Tibial artery (tissue), 4 donors: ENCODE measurements at regions not wholly inside any gene's neighbourhood (a gene's known extent, or its start where the extent isn't known, plus 50 kb on each side); places are given as distances from the start of the nearest gene placed in this dataset.

Experiments
- DNase-seq, 2 donors: peaks; one replicate each; pipeline ENCODE4 v3.0.0-alpha.2; 2019
- H3K27ac ChIP-seq, 2 donors: fragments of 200-600 bp; sonication (generic) in 1 of 2; 1 replicate in 1 of 2; 2 replicates in 1 of 2; pipeline ENCODE4 v1.5.1; 2018 to 2019; ENCODE audit warnings: mild to moderate bottlenecking in 1 of 2
- H3K27me3 ChIP-seq, 2 donors: fragments of 200-600 bp; sonication (generic) in 1 of 2; one replicate each; pipeline versions ENCODE4 v1.5.1 to v1.6.0; 2016 to 2019
- H3K36me3 ChIP-seq, 3 donors: fragments of 200-600 bp; sonication (generic) in 2 of 3; one replicate each; pipeline ENCODE4 v1.5.1; 2016 to 2019; ENCODE audit warnings: mild to moderate bottlenecking in 2 of 3
- H3K4me1 ChIP-seq, 4 donors: fragments of 200-600 bp; sonication (generic) in 2 of 4; 1 replicate in 3 of 4; 2 replicates in 1 of 4; pipeline ENCODE4 v1.5.1; 2016 to 2019
- H3K4me3 ChIP-seq, 2 donors: fragments of 200-600 bp; sonication (generic) in 1 of 2; 1 replicate in 1 of 2; 2 replicates in 1 of 2; pipeline ENCODE4 v1.5.1; 2018 to 2019; ENCODE audit warnings: mild to moderate bottlenecking in 2 of 2
- H3K9me3 ChIP-seq, 3 donors: fragments of 200-600 bp; sonication (generic) in 1 of 3; one replicate each; pipeline ENCODE4 v1.5.1; 2016 to 2019
- CTCF ChIP-seq, 2 experiments: fragments of 200-600 bp in 1 of 2; fragments of 450-650 bp in 1 of 2; IDR thresholded peaks; one replicate each; pipeline ENCODE4 v1.5.1; 2017 to 2019; ENCODE audit warnings: antibody characterized with exemption in 2 of 2, mild to moderate bottlenecking in 1 of 2, moderate library complexity in 1 of 2
- intact Hi-C: fragments of 100-400 bp; cut with DNase I; formaldehyde crosslinking; loops from one replicate; pipeline ENCODE4 v1.15.0; 2023; ENCODE audit warnings: low total_unique reads

- no peak for DNase-seq
- Histone ChIP-seq H3K4me1 (no peaks in the 10 kb centered on the region), H3K9me3 (no peaks in the 10 kb centered on the region), H3K4me3 (no peak overlapping the region), H3K27me3 (no peaks in the 10 kb centered on the region), H3K27ac (no peak overlapping the region), H3K36me3 (no peaks in the 10 kb centered on the region)
- intact Hi-C loops: no loop called here
- TF ChIP-seq CTCF (IDR thresholded peaks at IDR 0.05): no peak
Measured at GRCh38 chr4:59086410-59086809, 1976.2 kb upstream of the IGFBP7 start.

GRCh38 chr4:59091146-59092142, 1981.3 kb upstream of the IGFBP7 start:
- H3K27ac ChIP-seq: no peak overlapping the region
- intact Hi-C loops: no loop called here
- H3K36me3 ChIP-seq: no peaks in the 10 kb centered on the region
- H3K4me1 ChIP-seq: no peaks in the 10 kb centered on the region
- H3K27me3 ChIP-seq: no peaks in the 10 kb centered on the region
- peak in 1 of 2 donors; percentile 51 for DNase-seq
- H3K4me3 ChIP-seq: no peak overlapping the region
- TF ChIP-seq CTCF (IDR thresholded peaks at IDR 0.05): no peak
- no peaks in the 10 kb centered on the region for H3K9me3 ChIP-seq

GRCh38 chr4:59094505-59094904, 1984.3 kb upstream of the IGFBP7 start:
- no peaks in the 10 kb centered on the region for H3K4me1 ChIP-seq
- no peak for TF ChIP-seq CTCF (IDR thresholded peaks at IDR 0.05)
- no peak for DNase-seq
- intact Hi-C loops: no loop called here
- H3K9me3 ChIP-seq: no peaks in the 10 kb centered on the region
- H3K27ac ChIP-seq: no peak overlapping the region
- H3K27me3 ChIP-seq: no peaks in the 10 kb centered on the region
- no peaks in the 10 kb centered on the region for H3K36me3 ChIP-seq
- H3K4me3 ChIP-seq: no peak overlapping the region

- Histone ChIP-seq H3K4me3 (no peak overlapping the region), H3K27me3 (no peaks in the 10 kb centered on the region), H3K9me3 (no peaks in the 10 kb centered on the region), H3K27ac (no peak overlapping the region), H3K4me1 (no peaks in the 10 kb centered on the region), H3K36me3 (no peaks in the 10 kb centered on the region)
- intact Hi-C loops: no loop called here
- no peak for DNase-seq
- no peak for TF ChIP-seq CTCF (IDR thresholded peaks at IDR 0.05)
Measured at GRCh38 chr4:59102311-59102710, 1992.1 kb upstream of the IGFBP7 start.

GRCh38 chr4:59120287-59120814, 2010.2 kb upstream of the IGFBP7 start:
- no peaks in the 10 kb centered on the region for H3K4me1 ChIP-seq
- H3K27me3 ChIP-seq: no peaks in the 10 kb centered on the region
- DNase-seq: no peak
- H3K9me3 ChIP-seq: no peaks in the 10 kb centered on the region
- no peaks in the 10 kb centered on the region for H3K36me3 ChIP-seq
- H3K27ac ChIP-seq: no peak overlapping the region
- intact Hi-C loops: no loop called here
- H3K4me3 ChIP-seq: no peak overlapping the region
- TF ChIP-seq CTCF (IDR thresholded peaks at IDR 0.05): no peak
